Stimulated activated CD4-positive, alpha-beta T cell treated with anti-CD3 and anti-CD28 coated beads, Interleukin-4, amount 100 ng/mL, for 24 hours (primary cell): ENCODE measurements at regions not wholly inside any gene's neighbourhood (a gene's known extent, or its start where the extent isn't known, plus 50 kb on each side); places are given as distances from the start of the nearest gene placed in this dataset.

Experiments used
- DNase-seq: peaks from one replicate; pipeline ENCODE4 v3.0.0-alpha.2; 2020

GRCh38 chr7:156442516-156442915 lies 198.1 kb upstream of the RNF32 start:
- DNase-seq: no peak

- no peak for DNase-seq
These were observed 200.1 kb upstream of the RNF32 start for GRCh38 chr7:156440456-156440855.

DNA sequence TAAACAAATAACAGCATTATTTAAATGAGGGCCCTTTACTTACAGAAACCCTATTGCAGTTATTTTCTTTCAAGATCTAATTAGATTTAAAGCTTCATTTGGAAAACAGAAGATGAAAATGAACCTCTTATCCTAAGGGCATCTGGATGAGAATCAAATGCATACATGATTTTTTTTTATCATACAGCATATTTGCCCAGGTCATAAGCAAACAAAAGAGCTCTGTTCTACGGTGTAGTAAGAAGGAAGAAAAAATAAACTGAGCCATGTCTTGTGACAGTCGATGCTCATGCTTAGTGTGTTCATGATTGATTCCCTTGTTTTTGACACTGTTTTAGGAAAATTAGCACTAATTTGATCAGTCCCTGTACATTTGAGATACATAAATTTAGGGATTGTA lies 202.6 kb upstream of the RNF32 start:
- DNase-seq: no peak

GRCh38 chr7:156437021-156437614 lies 203.5 kb upstream of the RNF32 start:
- DNase-seq: no peak

GRCh38 chr7:156435486-156436231 lies 204.9 kb upstream of the RNF32 start:
- DNase-seq: no peak

DNA sequence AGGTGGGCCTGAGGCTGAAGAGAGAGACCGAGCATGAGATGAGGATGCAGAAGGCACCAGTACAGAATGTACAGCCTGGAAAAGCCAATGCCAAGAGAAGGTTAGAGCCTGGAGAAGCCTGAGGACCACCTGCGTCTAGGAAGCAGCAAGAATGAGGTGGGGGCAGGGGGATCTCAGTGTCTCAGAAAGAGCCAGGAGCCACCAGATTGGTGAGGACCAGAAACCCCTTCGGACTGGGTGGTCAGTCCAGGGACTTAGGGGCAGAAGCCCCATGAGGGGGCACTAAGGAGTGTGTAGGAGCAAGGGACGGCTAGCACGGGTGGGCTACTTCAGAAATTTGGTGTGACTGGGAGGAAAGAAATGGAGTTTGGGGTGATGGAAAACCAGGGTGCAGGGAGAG lies 205.9 kb upstream of the RNF32 start:
- DNase-seq: no peak

DNA sequence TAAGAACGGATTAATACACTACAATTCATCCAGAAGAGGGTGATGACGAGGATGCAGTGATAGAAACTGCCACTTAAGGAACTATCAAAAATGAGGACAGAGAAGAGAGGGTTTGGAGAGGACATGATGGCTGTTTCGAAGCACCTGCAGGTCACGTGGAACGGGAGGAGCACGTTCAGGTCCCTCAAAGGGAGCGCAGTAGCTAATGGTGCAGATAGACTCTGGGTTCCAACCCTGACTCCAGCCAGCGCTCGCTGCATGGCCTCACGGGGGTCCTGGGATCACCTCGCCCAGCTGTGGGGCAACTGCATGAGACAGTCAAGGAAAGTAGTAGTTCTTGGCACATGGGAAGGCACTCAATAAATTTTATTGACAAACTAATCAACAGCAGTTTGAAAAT lies 208.6 kb upstream of the RNF32 start:
- no peak for DNase-seq

- DNase-seq: no peak
These were observed 210.5 kb upstream of the RNF32 start for GRCh38 chr7:156430109-156430508.

- no peak for DNase-seq
These were observed 211.1 kb upstream of the RNF32 start for GRCh38 chr7:156429514-156429913.

- DNase-seq: no peak
These were observed 216.7 kb upstream of the RNF32 start for GRCh38 chr7:156423876-156424275.

DNA sequence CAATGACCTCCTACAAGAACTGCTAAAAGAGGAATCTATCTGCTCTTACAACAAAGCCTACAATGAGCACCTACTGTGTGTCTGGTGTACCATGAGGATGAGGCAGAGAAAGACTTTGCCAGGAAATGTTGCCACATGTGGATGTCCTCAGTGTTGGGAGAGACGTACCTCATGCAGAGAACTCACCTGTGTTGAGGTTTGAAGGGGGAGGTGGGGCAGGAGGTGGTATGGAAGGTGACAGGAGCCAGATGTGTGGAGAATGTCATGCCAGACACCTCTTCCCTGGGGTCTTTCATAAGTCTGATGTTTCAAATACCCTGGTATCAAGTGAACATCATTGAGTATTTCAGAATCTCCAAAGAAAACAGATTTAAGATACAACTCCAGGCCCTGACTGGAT lies 220.1 kb upstream of the RNF32 start:
- no peak for DNase-seq

DNA sequence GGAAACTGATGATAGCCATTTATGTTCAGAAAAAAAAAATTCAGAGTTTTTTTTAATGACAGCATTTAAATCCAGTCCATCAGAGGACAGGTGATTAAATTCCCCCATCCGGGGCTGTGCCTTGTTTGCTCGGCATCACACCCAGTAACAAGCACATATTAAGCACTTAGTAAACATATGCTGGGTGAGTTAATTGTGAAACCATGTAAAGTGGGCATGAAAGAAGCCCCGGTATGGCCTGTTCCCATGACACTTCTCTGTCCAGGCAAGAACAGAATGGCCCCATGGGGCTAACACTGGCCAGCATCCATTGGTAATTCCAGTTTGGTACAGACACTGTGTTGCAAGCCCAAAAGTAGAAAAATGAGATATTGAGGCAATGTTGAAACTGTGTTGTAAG lies 220.8 kb upstream of the RNF32 start:
- no peak for DNase-seq

DNA sequence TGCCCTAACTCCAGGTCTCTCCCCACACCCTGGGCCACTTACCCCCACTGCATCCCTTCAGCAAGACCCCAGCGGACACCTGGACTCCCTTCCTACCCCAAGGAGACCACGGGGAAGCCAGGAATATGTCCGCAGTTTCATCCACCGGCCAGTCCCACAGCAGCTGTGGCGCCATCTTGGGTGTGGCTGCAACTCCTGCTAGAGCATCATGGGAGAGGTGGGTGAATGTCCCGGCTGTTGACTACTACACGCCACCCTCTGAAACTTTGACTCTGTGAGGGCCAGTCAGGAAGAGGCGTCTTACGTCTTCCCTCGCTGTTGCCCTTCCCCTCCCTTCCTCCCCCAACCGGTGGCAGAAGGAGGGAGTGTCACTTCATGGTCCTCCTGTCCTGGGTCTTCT lies 238.3 kb upstream of the RNF32 start:
- no peak for DNase-seq

DNA sequence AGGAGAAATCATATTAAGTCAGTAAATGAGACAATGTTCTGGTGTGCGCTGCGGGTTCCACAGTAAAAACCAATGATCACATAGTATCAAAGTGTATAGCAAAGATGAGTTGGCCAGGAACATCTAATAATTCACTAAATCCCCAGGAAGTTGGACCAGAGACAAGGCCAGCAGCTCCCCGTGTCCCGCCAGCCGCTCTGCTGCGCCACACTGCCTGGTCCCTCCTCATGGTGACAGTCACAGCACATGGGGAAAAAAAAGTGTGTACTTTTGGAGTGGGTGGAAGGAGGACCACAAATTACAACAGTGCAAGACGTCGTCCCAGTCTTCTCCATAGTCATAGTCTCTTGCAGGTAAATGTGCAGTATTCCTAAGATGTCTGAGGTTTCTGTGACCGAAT lies 239.0 kb upstream of the RNF32 start:
- no peak for DNase-seq

GRCh38 chr7:156400046-156400445 lies 240.5 kb upstream of the RNF32 start:
- DNase-seq: no peak

GRCh38 chr7:156397249-156397648 lies 243.3 kb upstream of the RNF32 start:
- DNase-seq: no peak

DNA sequence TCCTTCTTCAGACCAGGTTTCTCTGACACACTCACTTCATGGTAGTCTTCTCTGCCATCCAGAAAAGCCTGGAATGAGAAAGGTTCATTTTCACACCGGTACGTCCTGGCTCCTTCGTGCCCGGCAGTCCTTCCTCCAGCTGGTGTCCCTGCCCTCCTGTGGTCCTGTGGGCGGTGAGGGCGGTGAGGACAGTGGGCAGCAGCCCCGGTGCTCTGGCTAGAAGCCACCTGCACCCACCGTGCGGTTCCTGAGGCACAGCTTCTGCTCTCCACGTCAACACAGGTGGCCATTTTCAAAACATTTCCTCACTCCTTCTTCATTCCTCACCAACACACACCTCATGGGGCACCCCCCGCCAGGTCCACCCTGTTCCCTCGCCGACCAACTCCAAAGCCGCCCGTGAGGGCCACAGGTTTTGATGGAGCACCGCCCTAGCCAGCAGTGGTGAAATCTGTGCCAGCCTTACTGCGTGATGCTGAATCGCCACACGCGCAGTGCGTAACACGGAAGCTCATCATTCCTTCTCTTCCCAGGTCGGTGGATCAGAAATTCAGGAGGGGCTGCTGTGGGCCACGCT lies 251.4 kb upstream of the RNF32 start:
- DNase-seq: no peak

GRCh38 chr7:156386097-156386496 lies 254.5 kb upstream of the RNF32 start:
- no peak for DNase-seq

- DNase-seq: no peak
These were observed 255.9 kb upstream of the RNF32 start for GRCh38 chr7:156384706-156385105.

- no peak for DNase-seq
These were observed 257.0 kb upstream of the RNF32 start for GRCh38 chr7:156383526-156383925.

- no peak for DNase-seq
These were observed 260.3 kb upstream of the RNF32 start for GRCh38 chr7:156380261-156380660.

DNA sequence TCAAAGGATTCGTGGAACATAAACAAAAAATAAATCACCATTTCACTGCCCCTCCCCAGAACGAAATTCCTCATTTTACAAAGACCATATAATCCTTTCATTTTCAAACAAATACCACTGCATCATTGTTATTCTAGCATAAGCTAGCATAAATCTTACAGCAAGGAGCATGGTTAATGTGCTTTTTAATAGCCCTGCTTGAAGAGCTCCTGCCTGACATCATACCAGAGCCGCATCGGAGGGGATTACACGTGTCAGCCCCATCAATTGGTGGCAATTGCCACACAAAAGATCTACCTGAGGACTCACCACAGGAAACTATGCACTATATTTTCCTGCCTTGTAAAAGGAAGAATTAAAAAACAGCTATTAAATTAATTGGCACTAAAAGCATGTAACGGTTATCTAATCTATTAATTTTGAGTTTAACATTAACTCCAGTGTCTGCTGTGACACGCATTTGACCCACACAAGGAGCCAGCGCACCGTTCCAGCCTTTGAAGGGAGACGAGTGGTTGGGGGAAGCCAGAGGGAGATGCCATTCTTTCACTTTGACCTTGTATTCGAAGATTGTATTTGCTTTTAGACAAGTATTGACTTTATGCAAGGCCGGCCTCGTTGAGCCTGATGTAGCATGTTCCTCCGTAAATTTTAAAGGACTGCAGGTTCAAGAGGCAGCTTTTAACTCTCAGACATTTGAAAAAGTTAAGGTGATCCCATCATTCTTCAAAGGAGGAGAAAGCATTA lies 261.1 kb upstream of the RNF32 start:
- no peak for DNase-seq

- DNase-seq: no peak
These were observed 261.8 kb upstream of the RNF32 start for GRCh38 chr7:156378806-156379205.

DNA sequence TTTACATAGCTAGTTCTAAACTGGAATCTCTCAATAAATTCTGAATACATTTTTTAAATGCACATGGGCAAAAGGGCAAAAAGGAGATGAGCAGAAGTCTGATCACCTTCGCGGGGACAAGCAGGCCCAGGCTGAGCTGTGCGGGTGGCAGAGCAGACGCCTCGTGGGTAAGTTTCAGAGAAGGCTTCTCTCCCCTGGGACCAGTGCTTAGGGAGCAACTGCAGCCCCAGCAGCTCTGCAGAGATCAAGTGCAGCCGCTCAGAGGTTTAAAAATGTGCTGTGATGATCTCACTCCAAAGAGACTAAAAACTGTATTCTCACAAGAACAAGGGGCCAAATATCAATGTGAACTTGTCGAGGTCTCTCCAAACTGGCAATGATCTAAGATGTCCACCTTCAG lies 264.3 kb upstream of the RNF32 start:
- DNase-seq: no peak
